ENCODE measurements at regions not wholly inside any gene's neighbourhood (a gene's known extent, or its start where the extent isn't known, plus 50 kb on each side); places are given as distances from the start of the nearest gene placed in this dataset.

- TF ChIP-seq CTCF (IDR thresholded peaks at IDR 0.05; ENCODE audit: borderline replicate concordance, extremely low read depth, low read length, poor library complexity, severe bottlenecking), result no peak
- TF ChIP-seq EZH2 (IDR thresholded peaks at IDR 0.05; ENCODE audit: borderline replicate concordance, low read depth, low read length, severe bottlenecking), result no peak
These were observed 653.3 kb upstream of the RGS18 start for GRCh38 chr1:191504999-191505398.
